Caki2 (cell line): ENCODE measurements at regions not wholly inside any gene's neighbourhood (a gene's known extent, or its start where the extent isn't known, plus 50 kb on each side); places are given as distances from the start of the nearest gene placed in this dataset.
"Not testable (repeated sequence)": the region's sequence is repeated elsewhere in the genome, so short reads cannot be mapped to it uniquely, and the experiment has no call there.

Source experiments
- DNase-seq: peaks from one replicate; pipeline ENCODE4 v3.0.0-alpha.2; 2015; ENCODE audit warnings: low read depth
- in situ Hi-C: cut with HindIII; loops from 2 replicates; pipeline ENCODE4 v1.10.0; 2016; ENCODE audit warnings: low sequenced_read_pairs, low pct_unique_long_range_greater_than_20kb, mixed read lengths

DNA sequence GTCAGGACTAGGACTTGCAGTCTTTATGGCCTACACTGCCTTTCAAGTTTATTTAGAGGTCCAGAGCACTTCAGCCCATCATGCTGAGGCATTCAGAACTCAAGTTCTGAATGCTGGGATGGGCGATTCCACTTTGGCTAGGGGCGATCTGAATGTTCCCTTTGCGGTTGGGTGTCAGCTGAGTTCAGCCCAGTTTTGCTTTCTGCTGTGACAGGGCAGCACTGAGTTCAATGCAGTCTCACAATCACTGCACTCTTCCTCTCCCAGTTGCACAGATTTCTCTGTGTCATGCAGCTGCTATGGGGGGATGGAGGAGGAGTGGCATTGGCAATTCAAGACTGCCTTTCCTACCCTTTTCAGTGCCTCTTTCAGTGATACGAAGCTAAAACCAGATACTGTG is 1232.0 kb upstream of the FAM98A start:
- in situ Hi-C loops: no loop called here
- DNase-seq: no peak

DNA sequence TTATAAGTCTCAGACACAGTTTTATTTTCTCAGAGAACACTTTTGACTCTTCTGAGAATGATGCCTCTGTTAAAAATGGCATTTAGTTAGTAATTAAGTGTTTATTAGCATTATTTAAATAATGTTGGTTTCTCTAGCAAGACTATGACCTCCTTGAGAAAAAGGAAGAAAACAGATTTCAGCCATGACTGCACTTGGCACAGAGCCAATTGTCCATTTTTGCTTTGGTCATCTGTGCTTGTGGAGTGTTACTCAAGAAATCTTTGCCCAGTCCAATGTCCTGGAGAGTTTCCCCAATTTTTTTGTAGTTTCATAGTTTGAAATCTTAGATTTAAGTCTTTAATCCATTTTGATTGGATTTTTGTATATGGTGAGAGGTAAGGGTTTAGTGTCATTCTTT is 1229.4 kb upstream of the FAM98A start:
- in situ Hi-C loops: no loop called here
- DNase-seq: no peak

DNA sequence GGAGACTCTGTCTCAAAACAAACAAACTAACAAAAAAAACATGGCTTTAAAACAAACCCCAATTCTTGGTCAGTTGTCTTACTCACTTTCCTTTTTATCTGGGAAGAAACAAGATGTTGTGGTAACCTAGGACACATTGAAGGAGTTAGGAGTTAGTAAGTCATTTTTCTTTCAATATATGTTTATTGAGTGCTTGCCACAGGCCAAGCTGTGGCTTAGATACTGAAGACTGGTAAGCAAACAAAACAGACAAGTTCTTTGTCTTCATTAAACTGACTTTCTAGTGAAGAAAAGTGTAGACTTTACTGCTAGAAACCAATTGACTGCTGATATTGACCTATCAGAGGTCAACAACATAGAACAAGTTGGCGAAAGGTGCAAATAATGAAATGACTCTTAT is 1228.3 kb upstream of the FAM98A start:
- in situ Hi-C loops: no loop called here
- no peak for DNase-seq

DNA sequence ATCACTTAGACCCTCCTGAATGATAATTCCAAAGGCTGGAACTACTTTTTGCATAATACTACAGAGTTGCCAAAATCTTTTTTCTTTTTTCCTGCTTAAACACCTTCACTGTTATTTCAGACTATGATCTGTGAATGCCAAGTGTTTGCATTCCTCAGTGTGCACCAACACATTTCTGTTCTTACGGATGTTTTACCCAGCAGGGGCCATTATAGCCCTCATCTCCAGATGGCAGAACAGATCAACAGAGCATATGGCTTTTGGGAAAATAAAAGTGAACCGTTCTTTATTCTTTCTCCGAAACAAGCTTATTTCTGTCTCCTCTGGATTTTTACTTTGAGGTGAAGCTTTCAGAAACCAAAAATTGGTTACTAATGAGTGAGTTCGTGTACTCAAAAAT is 1226.6 kb upstream of the FAM98A start:
- no peak for DNase-seq
- in situ Hi-C loops: no loop called here

DNA sequence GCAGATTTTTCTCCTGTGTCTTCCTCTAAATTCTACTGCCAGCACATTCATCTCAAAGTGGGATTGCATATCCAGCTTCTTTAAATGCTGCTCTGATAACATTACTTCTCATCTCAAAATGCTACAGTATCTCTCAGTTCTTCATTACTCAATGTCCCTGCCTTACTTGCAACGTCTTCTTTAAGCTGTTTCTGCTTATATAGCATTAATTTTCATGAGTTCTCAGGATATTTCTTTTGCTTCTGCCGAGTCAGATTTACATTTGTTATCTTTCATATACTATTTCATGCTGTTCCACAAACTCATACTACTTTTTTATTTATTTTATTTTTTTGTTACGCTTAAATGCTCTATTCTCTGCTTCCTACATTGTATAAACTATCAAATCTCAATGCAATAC is 1223.5 kb upstream of the FAM98A start:
- no peak for DNase-seq
- in situ Hi-C loops: no loop called here

DNA sequence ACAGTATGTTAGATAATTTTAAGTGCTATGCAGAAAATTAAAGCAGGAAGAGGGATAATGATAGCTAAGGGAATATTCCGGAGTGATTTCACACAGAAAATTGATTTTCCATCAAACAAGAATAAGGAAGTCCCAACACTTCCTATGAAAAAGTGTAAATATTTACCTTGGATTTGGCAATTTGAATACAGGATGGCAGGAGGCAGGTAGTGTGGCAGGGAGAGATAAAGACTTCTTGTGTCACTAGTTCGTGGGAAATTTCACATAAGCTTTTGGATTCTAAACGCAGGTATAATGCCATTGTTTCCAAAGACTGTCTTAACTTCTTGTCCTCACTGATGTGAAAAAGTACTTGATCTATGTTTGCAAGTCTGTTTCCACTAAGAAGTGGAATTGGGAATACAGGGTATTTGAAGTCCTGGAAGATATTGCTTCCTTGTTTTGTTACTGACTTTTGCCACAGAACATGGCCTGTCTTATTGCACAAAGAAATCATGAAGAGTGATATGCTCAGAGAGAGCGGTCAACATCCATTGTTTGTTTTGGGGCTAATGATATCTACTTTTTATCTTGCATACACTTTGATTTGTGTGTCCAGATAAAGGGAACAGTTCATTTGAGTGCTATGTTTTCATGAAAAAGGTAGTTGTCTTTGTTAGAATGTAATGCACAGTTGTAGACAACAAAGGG is 1216.1 kb upstream of the FAM98A start:
- no peak for DNase-seq
- in situ Hi-C loops: no loop called here

DNA sequence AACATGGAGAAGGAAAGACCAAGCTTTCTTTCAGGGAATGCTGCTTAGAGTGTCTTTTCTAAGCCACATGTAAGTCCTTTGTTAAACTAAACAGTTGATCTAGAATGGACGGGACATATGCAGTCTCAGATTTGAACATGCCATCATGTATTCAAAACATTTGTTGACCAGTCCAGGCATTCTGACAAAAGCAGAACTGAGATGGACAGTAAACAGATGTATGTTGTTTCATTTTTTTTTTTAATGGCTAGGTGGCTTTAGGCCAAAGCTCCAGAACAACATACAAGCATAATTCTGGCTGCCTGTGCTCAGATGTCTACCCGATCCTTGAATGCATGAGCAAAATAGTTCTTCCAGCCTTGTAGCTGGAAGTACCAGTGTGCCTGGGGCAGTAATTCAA is 1211.4 kb upstream of the FAM98A start:
- no peak for DNase-seq
- in situ Hi-C loops: no loop called here

DNA sequence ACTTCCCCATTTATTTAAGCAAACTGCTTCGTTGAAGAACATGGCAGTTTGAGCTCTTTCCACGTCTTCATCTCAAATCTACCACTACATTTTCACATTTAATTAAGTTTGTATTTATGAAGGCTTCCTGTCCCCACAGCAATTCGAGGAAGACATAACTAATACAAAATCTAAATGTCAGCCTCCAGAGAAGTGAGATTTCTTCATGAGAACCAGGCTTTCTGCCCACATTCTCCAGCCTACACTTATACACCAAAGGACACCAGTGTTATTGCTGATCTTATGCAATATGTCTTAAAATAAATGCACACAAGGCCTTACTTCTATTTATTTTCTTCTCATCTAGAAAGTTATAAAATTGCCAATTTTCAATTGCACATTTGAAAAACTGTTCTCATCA is 1209.3 kb upstream of the FAM98A start:
- in situ Hi-C loops: no loop called here
- no peak for DNase-seq

DNA sequence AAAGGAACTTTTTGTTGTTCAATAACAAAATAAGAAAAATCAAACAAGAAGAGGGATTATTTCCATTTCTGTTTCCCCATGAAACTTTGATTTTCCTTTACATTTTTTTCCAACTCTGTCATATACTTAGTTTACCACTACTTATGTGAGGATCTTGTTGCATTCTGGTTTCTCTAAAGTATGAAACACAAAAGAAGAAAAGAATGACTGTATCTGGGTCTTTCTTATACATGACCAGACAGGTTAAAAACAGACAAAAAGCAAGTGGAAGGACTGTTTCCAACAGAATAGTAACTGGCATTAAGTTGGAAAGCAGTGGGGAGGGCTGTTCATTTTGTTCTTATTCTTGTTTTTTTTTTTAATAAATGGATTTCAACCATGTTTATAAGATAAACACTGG is 1207.8 kb upstream of the FAM98A start:
- in situ Hi-C loops: no loop called here
- DNase-seq: no peak

DNA sequence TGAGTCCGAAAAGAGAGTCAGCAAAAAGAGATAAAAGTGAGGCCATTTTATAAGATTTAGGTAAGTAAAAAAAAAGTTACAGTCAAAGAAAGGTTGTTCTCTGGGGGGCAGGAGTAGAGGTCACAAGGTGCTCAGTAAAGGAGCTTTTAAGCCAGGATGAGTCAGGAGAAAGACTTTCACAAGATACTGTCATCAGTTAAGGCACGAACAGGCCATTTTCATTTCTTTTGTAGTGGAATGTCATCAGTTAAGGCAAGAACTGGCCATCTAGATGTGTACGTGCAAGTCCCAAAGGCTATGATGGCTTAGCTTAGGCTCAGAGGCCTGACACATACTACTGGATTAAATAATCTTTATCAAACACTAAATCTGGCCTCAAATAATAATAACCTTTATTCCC is 1207.3 kb upstream of the FAM98A start:
- in situ Hi-C loops: no loop called here
- DNase-seq: no peak

DNA sequence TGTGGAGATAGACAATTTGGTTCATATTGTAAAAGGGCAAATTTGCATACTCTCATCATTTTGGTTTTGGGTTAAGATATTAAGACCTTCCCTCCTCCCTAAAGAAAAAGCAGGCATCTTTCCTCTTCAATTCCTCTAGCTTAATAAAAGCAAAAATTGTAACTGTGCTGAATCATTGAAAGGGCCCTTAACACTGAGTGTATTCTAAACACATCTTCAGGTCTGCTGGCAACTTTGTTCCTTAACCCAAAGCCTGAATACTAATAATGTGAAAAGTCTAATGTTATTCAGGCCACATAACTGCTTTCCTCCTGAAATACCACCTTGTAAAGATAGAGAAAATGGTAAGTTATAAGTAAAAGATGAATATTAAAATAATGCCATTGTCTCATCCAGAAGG is 1200.5 kb upstream of the FAM98A start:
- in situ Hi-C loops: no loop called here
- DNase-seq: no peak

DNA sequence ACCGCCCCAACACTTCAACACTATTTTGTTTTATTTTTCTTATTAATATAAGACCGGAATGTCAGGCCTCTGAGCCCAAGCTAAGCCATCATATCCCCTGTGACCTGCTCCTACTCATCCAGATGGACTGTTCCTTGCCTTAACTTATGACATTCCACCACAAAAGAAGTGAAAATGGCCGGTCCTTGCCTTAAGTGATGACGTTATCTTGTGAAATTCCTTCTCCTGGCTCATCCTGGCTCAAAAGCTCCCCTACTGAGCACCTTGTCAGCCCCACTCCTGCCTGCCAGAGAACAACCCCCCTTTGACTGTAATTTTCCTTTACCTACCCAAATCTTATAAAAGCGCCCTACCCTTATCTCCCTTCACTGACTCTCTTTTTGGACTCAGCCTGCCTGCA is 1196.5 kb upstream of the FAM98A start:
- DNase-seq, in situ Hi-C loops: not testable (repeated sequence)

DNA sequence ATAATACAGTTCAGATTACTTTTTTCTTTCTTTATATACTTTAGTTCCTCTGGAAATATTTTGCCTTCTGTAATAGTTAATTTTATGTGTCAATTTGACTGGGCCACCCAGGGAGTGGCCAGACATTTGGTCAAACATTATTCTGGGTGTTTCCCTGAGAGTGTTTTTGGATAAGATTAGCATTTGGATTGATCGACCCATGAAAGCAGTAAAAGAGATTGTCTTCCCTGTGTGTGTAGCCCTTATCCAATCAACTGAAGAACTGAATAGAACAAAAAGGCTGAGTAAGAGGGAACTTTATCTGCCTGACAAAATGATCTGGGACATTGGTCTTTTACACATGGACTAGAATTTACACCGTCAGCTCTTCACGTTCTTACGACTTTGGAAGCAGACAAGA is 1190.1 kb upstream of the FAM98A start:
- in situ Hi-C loops: no loop called here
- DNase-seq: no peak

DNA sequence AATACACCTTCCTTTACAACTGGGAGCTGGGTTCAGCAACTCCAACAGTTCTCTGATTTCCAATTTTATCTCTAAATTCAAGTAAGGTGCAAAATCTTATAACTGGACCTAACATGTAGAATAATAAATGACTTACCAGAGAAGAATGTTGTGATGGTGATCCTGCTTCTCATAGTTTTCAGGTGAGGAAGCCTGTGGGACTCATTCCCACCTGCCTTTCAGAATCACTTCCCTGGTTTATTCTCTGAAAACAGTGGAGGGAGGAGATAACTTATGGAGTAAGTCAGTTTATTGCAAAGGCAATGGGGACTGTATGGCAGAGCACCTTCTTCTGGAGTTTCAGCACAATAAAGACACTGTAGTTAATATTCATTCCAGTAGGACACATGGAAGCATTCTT is 1188.2 kb upstream of the FAM98A start:
- in situ Hi-C loops: no loop called here
- no peak for DNase-seq

DNA sequence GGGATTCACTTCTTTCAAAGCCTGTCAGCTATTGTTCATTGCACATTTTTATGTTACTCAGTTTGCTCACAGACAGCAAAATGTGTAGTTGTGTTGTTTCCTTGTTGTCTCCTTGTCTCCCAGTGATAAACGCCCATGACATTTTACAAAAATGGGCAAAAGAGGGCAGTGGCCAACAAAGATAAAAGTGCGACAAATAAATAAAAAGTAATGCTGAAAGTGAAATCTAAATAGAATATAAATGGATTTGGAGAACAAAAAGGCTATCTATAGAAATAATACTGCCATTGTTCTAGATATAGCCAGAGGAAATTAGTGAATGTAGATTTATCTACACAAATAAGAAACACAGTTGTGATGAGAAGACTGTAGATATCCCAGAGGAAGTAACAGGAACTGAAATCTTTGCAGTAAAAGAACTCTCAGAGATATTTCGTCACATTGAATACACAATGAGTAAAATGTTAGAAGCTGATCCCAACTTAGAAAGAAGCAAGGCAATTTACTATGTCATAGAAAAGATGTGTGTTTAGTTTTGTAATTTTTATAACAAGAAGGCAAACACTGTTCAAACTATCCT is 1186.2 kb upstream of the FAM98A start:
- DNase-seq: no peak
- in situ Hi-C loops: no loop called here

DNA sequence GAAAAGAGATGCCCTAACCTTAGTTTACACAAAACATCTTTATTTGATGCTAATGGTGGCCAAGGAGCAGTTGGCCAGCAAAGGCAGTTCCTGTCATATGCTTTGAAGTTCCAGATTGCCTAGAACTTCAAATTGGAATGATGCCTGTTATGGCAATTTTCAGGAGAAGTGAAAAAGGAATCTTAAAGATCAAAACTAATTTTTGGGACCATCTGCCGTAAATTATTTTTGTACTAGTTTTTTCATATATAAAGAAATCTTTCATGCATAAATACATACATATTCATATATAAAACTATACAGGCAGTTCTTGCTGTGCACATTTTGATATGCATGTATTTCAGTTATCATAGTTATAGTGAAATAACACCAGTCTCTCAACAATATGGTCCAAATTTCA is 1185.6 kb upstream of the FAM98A start:
- no peak for DNase-seq
- in situ Hi-C loops: no loop called here

DNA sequence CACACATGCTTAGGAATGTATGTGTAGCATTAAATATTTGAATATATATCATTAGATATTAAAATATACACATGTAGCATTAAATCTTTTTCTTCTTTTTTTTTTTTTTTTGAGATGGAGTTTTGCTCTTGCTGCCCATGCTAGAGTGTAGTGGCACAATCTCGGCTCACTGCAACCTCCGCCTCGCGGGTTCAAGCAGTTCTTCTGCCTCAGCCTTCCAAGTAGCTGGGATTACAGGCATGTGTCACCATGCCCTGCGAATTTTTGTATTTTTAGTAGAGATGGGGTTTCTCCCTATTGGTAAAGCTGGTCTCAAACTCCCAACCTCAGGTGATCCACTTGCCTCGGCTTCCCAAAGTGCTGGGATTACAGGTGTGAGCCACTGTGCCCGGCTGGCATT is 1151.6 kb upstream of the FAM98A start:
- DNase-seq, in situ Hi-C loops: not testable (repeated sequence)

DNA sequence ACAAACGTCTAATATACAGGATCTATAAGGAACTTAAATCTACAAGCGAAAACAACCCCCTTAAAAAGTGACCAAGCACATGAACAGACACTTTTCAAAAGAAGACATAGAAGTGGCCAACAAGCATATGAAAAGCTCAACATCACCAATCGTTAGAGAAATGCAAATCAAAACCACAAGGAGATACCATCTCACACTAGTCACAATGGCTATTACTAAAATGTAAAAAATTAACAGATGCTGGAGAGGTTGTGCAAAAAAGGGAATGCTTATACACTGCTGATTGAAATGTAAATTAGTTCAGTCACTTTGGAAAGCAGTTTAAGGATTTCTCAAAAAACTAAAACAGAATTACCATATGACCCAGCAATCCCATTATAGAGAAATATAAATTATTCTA is 1148.5 kb upstream of the FAM98A start:
- in situ Hi-C loops: no loop called here
- peak; percentile 68 for DNase-seq

DNA sequence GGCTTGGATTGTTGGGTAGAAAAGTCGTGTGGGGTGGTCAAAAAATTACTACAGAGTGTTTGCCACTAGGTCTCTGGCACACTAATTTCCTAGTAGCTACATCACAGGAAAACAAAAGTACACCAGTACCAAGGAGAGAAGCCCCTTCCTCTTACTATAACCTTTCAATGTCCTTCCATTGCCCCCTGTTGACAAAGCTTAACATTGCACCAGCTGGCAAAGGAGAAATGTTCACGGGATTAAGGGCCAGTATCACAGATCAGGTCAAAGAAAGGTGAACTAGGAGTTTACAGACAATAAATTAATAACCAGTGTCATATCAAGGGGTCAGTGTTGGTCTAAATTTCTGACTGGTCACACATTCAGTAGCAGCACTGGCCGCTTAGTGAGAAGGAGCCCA is 1139.6 kb upstream of the FAM98A start:
- no peak for DNase-seq
- in situ Hi-C loops: no loop called here

DNA sequence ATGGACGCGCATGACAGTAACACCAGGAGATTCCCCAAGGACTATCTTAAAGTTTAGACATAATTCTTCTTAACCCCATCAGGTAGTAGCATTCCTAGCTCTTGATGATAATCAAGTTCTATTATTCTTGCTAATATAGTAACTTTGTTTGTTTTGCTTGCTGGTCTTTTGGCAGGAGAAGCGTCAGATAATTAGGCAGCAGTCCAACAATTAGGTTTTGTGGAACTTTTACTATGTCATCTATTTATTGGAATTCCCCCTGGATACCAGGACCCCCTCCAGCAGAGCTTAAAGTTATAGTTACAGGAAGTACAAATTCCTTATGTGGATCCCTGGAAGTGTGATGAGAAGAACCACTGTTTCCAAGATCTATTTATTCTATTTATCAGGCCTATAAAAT is 1138.0 kb upstream of the FAM98A start:
- in situ Hi-C loops: no loop called here
- DNase-seq: no peak
